Hematopoietic multipotent progenitor cell treated with erythropoietin and hydrocortisone succinate and interleukin-3 and kit ligand, for 6 days (in vitro differentiated cells): ENCODE measurements at regions not wholly inside any gene's neighbourhood (a gene's known extent, or its start where the extent isn't known, plus 50 kb on each side); places are given as distances from the start of the nearest gene placed in this dataset.
"Not testable (repeated sequence)": the region's sequence is repeated elsewhere in the genome, so short reads cannot be mapped to it uniquely, and the experiment has no call there.

Experiments
- DNase-seq: peaks from one replicate; pipeline ENCODE4 v3.0.0-alpha.2; 2015

- DNase-seq: no peak
Observed at GRCh38 chr14:85159726-85160125, 370.2 kb upstream of the FLRT2 start.

GRCh38 chr14:85165094-85165493 lies 364.9 kb upstream of the FLRT2 start:
- DNase-seq: no peak

- no peak for DNase-seq
Observed at GRCh38 chr14:85169381-85169780, 360.6 kb upstream of the FLRT2 start.

GRCh38 chr14:85172290-85172689 lies 357.7 kb upstream of the FLRT2 start:
- DNase-seq: no peak

GRCh38 chr14:85172889-85173477 lies 357.0 kb upstream of the FLRT2 start:
- DNase-seq: no peak

- DNase-seq: no peak
Observed at GRCh38 chr14:85175556-85175955, 354.4 kb upstream of the FLRT2 start.

- no peak for DNase-seq
Observed at GRCh38 chr14:85178864-85179263, 351.1 kb upstream of the FLRT2 start.

GRCh38 chr14:85180876-85181275 lies 349.1 kb upstream of the FLRT2 start:
- DNase-seq: no peak

- no peak for DNase-seq
Observed at GRCh38 chr14:85182282-85182681, 347.7 kb upstream of the FLRT2 start.

- no peak for DNase-seq
Observed at GRCh38 chr14:85186082-85186481, 343.9 kb upstream of the FLRT2 start.

- no peak for DNase-seq
Observed at GRCh38 chr14:85187521-85187920, 342.4 kb upstream of the FLRT2 start.

GRCh38 chr14:85188836-85189235 lies 341.1 kb upstream of the FLRT2 start:
- DNase-seq: no peak

- DNase-seq: not testable (repeated sequence)
Observed at GRCh38 chr14:85189253-85189652, 340.7 kb upstream of the FLRT2 start.

GRCh38 chr14:85190251-85190650 lies 339.7 kb upstream of the FLRT2 start:
- DNase-seq: no peak

- DNase-seq: no peak
Observed at GRCh38 chr14:85191986-85192385, 338.0 kb upstream of the FLRT2 start.

- peak; percentile 23 for DNase-seq
Observed at GRCh38 chr14:85195872-85196477, 334.0 kb upstream of the FLRT2 start.

GRCh38 chr14:85198001-85198400 lies 331.9 kb upstream of the FLRT2 start:
- no peak for DNase-seq

- DNase-seq: no peak
Observed at GRCh38 chr14:85205875-85206274, 324.1 kb upstream of the FLRT2 start.

- no peak for DNase-seq
Observed at GRCh38 chr14:85214471-85214870, 315.5 kb upstream of the FLRT2 start.

- DNase-seq: no peak
Observed at GRCh38 chr14:85217412-85217811, 312.5 kb upstream of the FLRT2 start.

- no peak for DNase-seq
Observed at GRCh38 chr14:85218982-85219381, 311.0 kb upstream of the FLRT2 start.

GRCh38 chr14:85221832-85222231 lies 308.1 kb upstream of the FLRT2 start:
- no peak for DNase-seq

- no peak for DNase-seq
Observed at GRCh38 chr14:85222341-85222740, 307.6 kb upstream of the FLRT2 start.

GRCh38 chr14:85223667-85224066 lies 306.3 kb upstream of the FLRT2 start:
- no peak for DNase-seq

- no peak for DNase-seq
Observed at GRCh38 chr14:85224241-85224640, 305.7 kb upstream of the FLRT2 start.
